ENCODE measurements at regions not wholly inside any gene's neighbourhood (a gene's known extent, or its start where the extent isn't known, plus 50 kb on each side); places are given as distances from the start of the nearest gene placed in this dataset.

DNA sequence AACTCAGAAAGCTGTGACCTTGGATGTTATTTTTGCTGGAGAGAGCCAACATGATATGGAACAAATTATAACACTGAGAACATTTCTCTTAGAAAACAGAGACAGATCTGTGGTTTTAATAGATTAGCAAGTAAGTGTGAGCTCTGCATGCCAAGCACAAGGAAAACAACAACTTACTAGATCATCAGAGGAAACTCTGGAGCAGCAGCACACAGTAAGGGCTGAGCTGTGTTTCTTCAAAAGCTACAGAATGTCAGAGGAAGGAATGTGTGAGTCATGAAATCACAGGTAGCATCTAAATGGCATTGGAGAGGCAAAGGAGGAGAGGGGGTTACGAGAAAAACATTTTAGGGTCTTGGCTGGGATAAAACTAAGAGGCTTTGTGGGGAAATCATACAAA lies 283.4 kb upstream of the FZD8 start:
- TF ChIP-seq, protein P1, sequence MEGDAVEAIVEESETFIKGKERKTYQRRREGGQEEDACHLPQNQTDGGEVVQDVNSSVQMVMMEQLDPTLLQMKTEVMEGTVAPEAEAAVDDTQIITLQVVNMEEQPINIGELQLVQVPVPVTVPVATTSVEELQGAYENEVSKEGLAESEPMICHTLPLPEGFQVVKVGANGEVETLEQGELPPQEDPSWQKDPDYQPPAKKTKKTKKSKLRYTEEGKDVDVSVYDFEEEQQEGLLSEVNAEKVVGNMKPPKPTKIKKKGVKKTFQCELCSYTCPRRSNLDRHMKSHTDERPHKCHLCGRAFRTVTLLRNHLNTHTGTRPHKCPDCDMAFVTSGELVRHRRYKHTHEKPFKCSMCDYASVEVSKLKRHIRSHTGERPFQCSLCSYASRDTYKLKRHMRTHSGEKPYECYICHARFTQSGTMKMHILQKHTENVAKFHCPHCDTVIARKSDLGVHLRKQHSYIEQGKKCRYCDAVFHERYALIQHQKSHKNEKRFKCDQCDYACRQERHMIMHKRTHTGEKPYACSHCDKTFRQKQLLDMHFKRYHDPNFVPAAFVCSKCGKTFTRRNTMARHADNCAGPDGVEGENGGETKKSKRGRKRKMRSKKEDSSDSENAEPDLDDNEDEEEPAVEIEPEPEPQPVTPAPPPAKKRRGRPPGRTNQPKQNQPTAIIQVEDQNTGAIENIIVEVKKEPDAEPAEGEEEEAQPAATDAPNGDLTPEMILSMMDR (conservative IDR thresholded peaks at IDR 0.05), result no peak
- TF ChIP-seq ZFX (IDR thresholded peaks at IDR 0.05), result no peak

Measured in C4-2B (cell line).